Sciatic nerve (tissue), 2 donors: ENCODE measurements at regions not wholly inside any gene's neighbourhood (a gene's known extent, or its start where the extent isn't known, plus 50 kb on each side); places are given as distances from the start of the nearest gene placed in this dataset.

Experiments used
- ATAC-seq: fragments of 200-7000 bp; cut with Tn5 transposase; one replicate; pipeline ENCODE4 v1.9.1; 2020; ENCODE audit warnings: mild to moderate bottlenecking, moderate library complexity
- DNase-seq: peaks from one replicate; pipeline ENCODE4 v3.0.0-alpha.2; 2020; ENCODE audit warnings: low spot score
- intact Hi-C: fragments of 100-400 bp; cut with DNase I; formaldehyde crosslinking; loops from one replicate; pipeline ENCODE4 v1.14.2; 2022
- donor health status: DM: no; HTN: no; CAD: no.
- donor health status: DM: no; HTN: no; CAD: no.

DNA sequence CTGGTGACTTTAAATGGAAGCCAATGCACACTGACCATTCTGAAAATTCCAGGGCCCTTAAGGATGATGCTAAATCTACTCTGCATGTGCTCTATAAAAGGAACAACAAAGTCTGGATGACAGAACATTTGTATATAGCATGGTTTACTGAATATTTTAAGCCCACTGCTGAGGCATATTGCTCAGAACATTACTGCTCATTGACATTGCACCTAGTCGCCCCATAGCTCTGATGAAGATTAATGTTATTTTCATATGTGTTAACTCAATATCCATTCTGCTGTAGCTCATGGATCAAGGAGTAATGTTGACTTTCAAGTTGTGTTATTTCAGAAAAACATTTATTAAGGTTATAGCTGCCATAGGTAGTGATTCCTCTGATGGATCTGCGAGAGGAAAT, 827.5 kb upstream of the CHAC2 start:
- no peak for ATAC-seq
- intact Hi-C loops = no loop called here
- no peak for DNase-seq

- intact Hi-C loops = no loop called here
- no peak for ATAC-seq
- DNase-seq = no peak
These were observed 828.4 kb upstream of the CHAC2 start for GRCh38 chr2:52939250-52939649.

GRCh38 chr2:52936029-52936428, 831.6 kb upstream of the CHAC2 start:
- no peak for ATAC-seq
- no peak for DNase-seq
- intact Hi-C loops = no loop called here

DNA sequence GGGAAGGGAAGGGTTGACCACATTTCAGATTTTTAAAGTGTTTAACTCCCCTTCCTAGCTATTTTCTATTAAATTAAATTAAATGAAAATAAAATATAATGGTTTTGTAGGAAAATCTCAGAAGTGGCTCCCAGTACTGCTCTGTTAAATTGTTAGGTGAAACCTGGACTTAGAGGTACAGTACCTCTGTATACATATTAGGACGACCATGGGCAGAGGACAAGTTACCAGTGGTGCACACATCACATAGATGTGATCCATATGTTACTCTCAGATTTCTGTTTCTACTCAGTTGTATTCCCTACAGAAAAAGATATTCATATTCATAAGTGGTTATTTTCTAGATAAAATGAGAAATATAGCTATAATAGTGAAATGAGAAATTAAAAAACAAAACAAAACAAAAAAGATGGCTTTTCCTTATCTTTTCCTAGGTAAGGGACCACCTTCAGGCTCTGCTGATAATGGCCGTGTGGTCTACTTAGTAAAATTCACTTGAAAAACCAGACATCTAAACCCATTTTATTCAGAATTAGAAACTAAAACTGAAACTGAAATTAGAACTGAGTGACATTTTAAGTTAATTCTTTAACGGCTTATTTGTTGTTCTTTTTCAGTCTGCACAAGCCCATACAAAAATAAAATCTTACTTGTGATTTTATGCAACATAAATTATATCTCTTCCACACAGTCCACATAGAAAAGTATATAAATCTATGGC, 832.5 kb upstream of the CHAC2 start:
- intact Hi-C loops = no loop called here
- ATAC-seq (no peak), DNase-seq (no peak)

DNA sequence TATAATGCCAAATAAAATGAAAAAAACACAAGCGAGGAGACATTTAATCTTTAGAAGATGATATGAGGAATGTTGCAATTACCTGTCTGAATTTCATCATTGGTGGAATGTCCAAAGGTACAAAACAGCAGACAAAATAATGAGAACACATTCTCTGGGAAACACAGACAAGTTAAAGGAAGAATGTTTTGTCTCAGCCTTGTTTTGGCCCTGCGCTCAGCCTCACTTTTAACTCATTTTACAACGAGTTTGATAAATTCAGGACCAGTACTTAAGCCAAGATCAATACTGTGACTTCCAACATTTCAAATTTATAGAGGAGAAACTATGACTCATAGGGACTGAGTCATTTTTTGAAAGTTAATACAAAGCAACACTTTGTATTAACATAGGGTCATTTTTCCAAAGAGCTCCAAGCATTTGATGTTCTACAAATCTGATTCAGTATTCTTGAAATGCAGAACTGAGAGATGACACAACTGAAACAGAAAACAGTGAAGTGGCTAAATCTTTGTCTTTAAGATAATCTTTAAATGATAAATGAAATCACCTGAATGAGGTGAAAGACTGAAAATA, 833.2 kb upstream of the CHAC2 start:
- DNase-seq (no peak), ATAC-seq (peak; percentile 87)
- intact Hi-C loops = no loop called here

GRCh38 chr2:52933878-52934277, 833.7 kb upstream of the CHAC2 start:
- intact Hi-C loops = no loop called here
- ATAC-seq (peak; percentile 13), DNase-seq (no peak)

DNA sequence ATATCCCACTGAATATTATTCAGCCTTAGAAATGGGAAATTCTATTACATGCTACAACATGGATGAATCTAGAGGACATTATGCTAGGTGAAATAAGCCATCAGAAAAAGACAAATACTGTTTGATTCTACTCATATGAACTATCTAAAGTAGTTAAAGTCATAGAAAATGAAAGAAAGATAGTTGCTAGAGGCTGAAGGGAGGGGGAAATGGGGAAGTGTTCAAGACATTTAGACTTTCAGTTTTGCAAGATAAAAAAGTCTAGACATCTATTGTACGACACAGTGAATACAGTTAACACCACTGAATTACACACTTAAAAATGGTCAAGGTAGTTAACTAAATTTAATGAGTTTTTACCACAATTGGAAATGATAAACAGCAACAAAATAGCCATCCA, 835.9 kb upstream of the CHAC2 start:
- ATAC-seq = no peak
- intact Hi-C loops = no loop called here
- no peak for DNase-seq

DNA sequence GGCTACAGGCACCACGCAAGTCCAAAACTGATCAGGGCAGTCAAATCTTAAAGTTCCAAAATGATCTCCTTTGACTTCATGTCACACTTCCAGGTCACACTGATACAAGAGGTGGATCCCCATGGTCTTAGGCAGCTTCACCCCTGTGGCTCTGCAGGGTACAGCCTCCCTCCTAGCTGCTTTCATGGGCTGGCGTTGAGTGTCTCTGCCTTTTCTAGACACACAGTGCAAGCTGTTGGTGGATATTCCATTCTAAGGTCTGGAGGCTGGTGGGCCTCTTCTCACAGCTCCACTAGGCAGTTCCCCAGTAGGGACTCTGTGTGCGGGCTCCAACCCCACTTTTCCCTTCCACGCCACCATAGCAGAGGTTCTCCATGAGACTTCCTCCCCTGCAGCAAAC, 838.2 kb upstream of the CHAC2 start:
- ATAC-seq = no peak
- no peak for DNase-seq
- intact Hi-C loops = loop anchor here (1.0 kb wide), 1 partner anchor 24 kb away; no protein-coding TSS in a partner anchor

DNA sequence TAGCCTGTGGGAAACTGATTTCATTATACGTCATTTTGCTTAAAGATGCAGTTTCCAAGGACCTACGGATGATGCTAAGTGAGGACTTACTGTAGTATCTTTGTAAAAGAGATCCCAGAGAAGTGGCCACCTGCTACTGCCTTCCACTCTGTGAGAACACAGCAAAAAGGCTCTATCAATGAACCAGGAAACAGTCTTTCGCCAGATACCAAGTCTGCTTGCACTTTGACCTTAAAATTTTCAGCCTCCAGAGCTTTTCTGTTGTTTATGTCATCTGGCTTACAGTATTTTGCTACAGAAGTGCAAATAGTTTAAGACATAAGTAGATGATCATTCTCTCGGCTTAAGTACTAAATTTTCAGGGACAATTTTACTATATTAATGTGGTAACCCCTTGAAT, 847.9 kb upstream of the CHAC2 start:
- no peak for DNase-seq
- no peak for ATAC-seq
- intact Hi-C loops = no loop called here

- intact Hi-C loops = no loop called here
- ATAC-seq (peak; percentile 60), DNase-seq (no peak)
These were observed 849.1 kb upstream of the CHAC2 start for GRCh38 chr2:52918551-52918950.

GRCh38 chr2:52916981-52917380, 850.6 kb upstream of the CHAC2 start:
- intact Hi-C loops = no loop called here
- ATAC-seq = no peak
- DNase-seq = no peak

DNA sequence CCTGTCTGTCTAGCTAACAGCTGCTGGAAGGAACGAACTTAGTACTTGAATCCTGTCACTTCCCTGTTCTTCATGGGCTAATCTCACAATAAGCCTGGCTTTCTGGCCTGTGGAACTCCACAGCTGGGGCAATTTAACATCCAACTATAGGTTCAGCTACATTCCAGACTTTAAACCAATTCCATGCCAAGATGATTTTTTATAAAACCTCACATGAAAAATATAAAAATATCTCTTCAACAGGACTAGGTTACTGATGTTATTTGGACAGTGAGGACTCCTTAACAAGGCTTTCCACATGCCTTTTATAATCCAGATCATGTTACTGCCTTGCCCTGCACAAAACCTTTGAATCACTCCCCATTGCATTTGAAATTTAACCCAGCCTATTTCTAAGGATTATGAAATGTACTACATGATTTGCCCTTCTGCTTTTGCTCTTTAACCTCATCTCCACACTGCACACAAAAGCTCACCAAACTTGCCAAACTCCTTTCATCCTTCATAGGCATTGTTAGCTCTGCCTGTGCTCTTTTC, 863.2 kb upstream of the CHAC2 start:
- ATAC-seq = peak; percentile 83

DNA sequence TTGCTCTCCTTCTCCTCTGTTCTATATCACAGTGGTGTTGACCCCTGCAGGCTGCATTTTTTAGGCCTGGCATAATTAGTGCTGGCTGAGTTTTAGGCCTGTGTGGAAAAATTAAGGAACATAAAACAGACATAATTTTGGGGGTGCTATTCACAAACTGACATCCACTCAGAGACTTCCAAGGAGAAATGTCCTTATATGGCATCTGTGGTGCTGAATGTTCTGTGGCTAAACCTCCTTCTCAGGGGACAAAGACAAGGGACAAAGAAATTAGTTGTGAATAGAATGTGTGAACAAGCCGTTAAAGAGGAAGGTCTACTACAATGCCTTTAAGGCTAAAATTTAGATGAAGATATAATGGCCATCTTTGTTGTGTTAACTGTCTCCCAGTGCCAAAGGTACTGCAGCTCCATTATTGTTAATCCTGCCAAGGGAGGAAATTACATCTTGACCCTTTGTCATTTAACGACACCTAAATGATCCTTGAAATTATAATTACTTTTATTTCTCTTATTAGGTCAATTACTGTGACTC, 870.0 kb upstream of the CHAC2 start:
- intact Hi-C loops = no loop called here

More for the DNA sequence above, 863.2 kb upstream of the CHAC2 start:
- intact Hi-C loops = no loop called here
- no peak for DNase-seq

GRCh38 chr2:52895726-52896340, 871.8 kb upstream of the CHAC2 start:
- intact Hi-C loops = no loop called here
- no peak for DNase-seq
- ATAC-seq = no peak

More for the DNA sequence above, 870.0 kb upstream of the CHAC2 start:
- ATAC-seq (no peak), DNase-seq (no peak)

GRCh38 chr2:52886556-52886955, 881.0 kb upstream of the CHAC2 start:
- DNase-seq (no peak), ATAC-seq (no peak)
- intact Hi-C loops = no loop called here

GRCh38 chr2:52884761-52885352, 882.7 kb upstream of the CHAC2 start:
- ATAC-seq (peak; percentile 92), DNase-seq (no peak)
- intact Hi-C loops = no loop called here

DNA sequence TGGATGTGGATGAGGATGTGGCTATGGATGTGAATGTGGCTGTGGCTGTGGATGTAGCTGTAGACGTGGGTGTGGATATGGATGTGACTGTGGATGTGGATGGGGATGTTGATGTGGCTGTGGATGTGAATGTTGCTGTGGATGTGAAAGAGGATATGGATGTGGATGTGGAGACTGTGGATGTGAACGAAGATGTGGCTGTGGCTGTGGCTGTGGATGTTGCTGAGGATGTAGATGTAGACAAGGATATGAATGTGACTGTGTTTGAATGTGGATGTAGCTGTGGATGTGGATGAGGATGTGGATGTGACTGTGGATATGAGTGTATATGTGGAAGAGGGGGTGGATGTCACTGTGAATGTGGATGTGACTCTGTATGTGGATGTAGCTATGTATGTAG, 884.6 kb upstream of the CHAC2 start:
- intact Hi-C loops = no loop called here
- ATAC-seq = no peak
- no peak for DNase-seq

DNA sequence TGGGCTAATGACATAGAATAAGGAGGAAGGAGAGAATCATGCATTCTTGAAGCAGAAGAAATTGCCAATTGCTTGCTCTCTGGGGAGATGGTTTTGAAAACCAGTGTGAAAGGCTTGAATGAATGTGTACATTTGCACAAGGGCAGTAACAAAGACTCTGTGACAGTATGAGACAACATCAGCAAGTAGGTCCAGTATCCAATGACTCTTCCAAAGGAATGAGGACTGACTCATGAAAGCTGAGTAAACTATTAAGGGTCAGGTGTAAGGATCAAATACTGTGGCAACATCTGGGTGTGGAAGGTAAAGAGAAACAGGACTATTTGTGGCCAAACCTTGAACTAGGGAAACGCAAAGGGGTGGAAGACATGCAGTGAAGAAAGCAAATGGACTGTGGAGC, 886.0 kb upstream of the CHAC2 start:
- intact Hi-C loops = no loop called here
- ATAC-seq (peak; percentile 47), DNase-seq (no peak)

DNA sequence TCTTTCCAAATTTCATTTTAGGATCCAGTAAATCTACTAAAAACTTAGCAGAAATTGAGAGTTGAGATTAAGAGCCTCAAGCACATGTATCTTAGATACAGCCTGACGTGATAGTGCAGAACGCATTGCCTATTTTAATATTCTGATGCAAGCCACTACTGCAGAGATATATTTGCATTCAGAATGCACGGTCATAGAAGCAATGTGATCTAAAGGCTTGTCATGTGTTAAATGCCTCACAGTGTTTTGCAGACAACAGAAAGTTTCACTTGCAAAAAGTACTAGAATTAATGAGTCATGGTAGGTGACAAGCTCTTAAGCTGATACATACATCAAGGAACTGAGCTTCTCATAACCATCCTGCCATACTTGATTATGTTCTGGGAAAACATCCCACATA, 886.7 kb upstream of the CHAC2 start:
- no peak for ATAC-seq
- intact Hi-C loops = no loop called here
- no peak for DNase-seq

- ATAC-seq (no peak), DNase-seq (no peak)
- intact Hi-C loops = no loop called here
These were observed 888.0 kb upstream of the CHAC2 start for GRCh38 chr2:52879561-52879960.
